Lung (tissue), 11 donors: ENCODE measurements at regions not wholly inside any gene's neighbourhood (a gene's known extent, or its start where the extent isn't known, plus 50 kb on each side); places are given as distances from the start of the nearest gene placed in this dataset.
A peak's percentile ranks its signal among the peaks of the same experiment; 100 is the strongest.

Experiments used
- ATAC-seq: fragments of 200-7000 bp; cut with Tn5 transposase; one replicate; pipeline ENCODE4 v1.9.1; 2020; ENCODE audit warnings: moderate number of reproducible peaks; ENCODE audit not compliant: insufficient read depth, low FRiP score
- DNase-seq, 3 donors: peaks; one replicate each; pipeline ENCODE4 v3.0.0-alpha.2; 2013 to 2017
- H3K27ac ChIP-seq, 2 donors: one replicate each; pipeline ENCODE4 v1.5.1; 2013; ENCODE audit warnings: mild to moderate bottlenecking in 2 of 2, moderate library complexity in 2 of 2, control low read depth in 1 of 2, inconsistent platforms in 1 of 2, low read depth in 1 of 2, low read length in 1 of 2
- H3K27me3 ChIP-seq, 3 donors: one replicate each; pipeline ENCODE4 v1.5.1; 2013; ENCODE audit warnings: low read length in 2 of 3; ENCODE audit not compliant: control insufficient read depth in 3 of 3, insufficient read depth in 3 of 3
- H3K36me3 ChIP-seq, 4 donors: one replicate each; pipeline ENCODE4 v1.5.1; 2013; ENCODE audit warnings: low read length in 4 of 4, mild to moderate bottlenecking in 1 of 4, moderate library complexity in 1 of 4; ENCODE audit not compliant: control insufficient read depth in 4 of 4, insufficient read depth in 4 of 4
- H3K4me1 ChIP-seq, 5 donors: one replicate each; pipeline ENCODE4 v1.5.1; 2013; ENCODE audit warnings: low read length in 5 of 5, mild to moderate bottlenecking in 2 of 5, moderate library complexity in 1 of 5; ENCODE audit not compliant: control insufficient read depth in 5 of 5, insufficient read depth in 5 of 5
- H3K4me3 ChIP-seq: one replicate; pipeline ENCODE4 v1.5.1; 2013; ENCODE audit warnings: mild to moderate bottlenecking, control low read depth, moderate library complexity
- H3K9ac ChIP-seq, 2 donors: one replicate each; pipeline ENCODE4 v1.5.1; 2013; ENCODE audit warnings: low read length in 2 of 2, control low read depth in 1 of 2; ENCODE audit not compliant: insufficient read depth in 1 of 2
- H3K9me3 ChIP-seq, 4 donors: one replicate each; pipeline ENCODE4 v1.5.1; 2013; ENCODE audit warnings: low read length in 3 of 4, mild to moderate bottlenecking in 1 of 4, moderate library complexity in 1 of 4; ENCODE audit not compliant: control insufficient read depth in 4 of 4, insufficient read depth in 3 of 4
- CTCF ChIP-seq: IDR thresholded peaks from 2 replicates; pipeline ENCODE4 v1.5.1; 2012; ENCODE audit warnings: mild to moderate bottlenecking; ENCODE audit errors: control extremely low read depth, extremely low read depth
- WGBS, 2 donors: extraction: QIAGEN DNeasy Blood & Tissue Kit; methylation state at CpG; one replicate each; pipeline ENCODE4 v1.1.7; 2013; 5-methylcytosine and 5-hydroxymethylcytosine counted together
- donor health status: control.
- donor health status: control.
- donor health status: Bipolar disorder and iron deficiency.
- donor health status: healthy.
- donor health status: DM: yes; HTN: yes; CAD: no.

DNA sequence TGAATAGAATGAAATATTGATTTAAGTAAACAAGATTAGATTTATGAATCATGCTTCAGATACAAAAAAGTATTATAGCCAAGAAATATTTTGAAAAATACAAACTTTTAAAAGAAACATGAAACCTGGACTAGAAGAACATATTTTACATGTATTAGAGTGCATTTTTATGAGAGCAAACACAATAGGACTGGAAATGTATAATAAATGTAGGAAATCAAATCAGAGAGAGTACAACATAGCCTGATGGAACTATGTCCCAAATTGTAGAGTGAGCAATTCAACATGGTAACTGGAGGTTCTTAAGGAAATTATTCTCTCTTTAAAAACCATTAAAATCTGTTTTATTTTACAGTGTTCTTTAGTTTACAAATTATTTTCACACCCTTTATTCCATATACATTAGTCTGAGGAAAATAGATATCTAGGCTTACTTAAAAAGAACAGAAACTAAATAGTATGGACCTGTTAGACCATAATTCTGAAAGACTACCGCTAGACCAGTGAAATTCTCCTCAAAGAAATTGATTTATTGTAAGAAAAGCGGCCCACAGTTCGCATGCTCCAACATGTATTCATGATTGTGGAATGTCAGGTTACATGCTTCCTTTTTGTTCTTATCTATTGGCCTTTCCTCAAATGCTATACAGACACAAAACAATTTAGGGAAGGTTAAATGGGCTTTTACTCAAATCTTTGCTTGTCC lies 1526.5 kb upstream of the SLC10A2 start:
- Histone ChIP-seq H3K27me3 (no peaks in the 10 kb centered on the region), H3K9me3 (no peaks in the 10 kb centered on the region), H3K9ac (no peak overlapping the region), H3K4me3 (no peak overlapping the region), H3K4me1 (no peaks in the 10 kb centered on the region), H3K27ac (no peak overlapping the region), H3K36me3 (no peaks in the 10 kb centered on the region)
- 86 to 89% methylated on average over 3 of the region's 3 CpGs for WGBS, 2 donors
- ATAC-seq, result no peak
- DNase-seq, result no peak
- TF ChIP-seq CTCF, result no peak

GRCh38 chr13:104592127-104592526 lies 1525.9 kb upstream of the SLC10A2 start:
- TF ChIP-seq CTCF, result no peak
- DNase-seq (no peak), ATAC-seq (no peak)
- Histone ChIP-seq H3K9ac (no peak overlapping the region), H3K9me3 (no peaks in the 10 kb centered on the region), H3K36me3 (no peaks in the 10 kb centered on the region), H3K4me1 (no peaks in the 10 kb centered on the region), H3K27ac (no peak overlapping the region), H3K4me3 (no peak overlapping the region), H3K27me3 (no peaks in the 10 kb centered on the region)

DNA sequence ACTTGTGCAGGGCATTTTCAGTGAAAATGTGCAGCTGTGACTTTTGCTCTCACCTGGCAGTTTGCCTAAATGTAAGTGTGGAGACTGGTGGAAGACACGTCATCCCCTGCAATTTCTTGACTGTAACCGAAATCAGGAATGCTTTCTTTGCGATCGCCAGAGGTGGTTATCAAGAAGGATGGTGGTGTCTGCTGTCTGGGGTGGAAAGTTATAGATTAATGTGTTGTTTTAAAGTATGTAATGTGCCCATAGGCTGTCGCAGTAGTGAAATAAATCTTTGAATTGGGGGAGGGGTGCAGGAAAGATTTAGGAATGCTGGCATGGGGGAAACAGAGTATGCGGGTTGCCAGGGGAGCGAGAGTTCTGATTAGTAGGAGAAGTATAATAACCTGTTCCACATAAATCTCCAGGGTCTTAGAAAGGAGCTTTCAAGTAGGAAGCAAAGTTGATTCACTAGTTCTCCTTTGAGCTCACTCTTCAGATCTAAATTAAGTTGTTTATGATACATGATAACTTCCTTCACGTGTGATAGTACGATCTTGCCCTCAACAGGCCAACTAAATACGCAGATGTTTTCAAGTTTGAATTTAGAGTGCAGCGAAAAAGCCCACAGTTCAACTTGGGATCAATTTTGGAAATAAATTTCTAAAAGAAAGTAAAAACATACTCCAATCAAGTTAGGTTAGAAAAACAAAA lies 1520.0 kb upstream of the SLC10A2 start:
- Histone ChIP-seq H3K4me1 (peaks cover 0 to 4% (median 0%) of the 10 kb centered on the region in 5 donors), H3K36me3 (no peaks in the 10 kb centered on the region), H3K9ac (peak overlapping the region in 1 of 2 donors; percentile 17), H3K27ac (no peak overlapping the region), H3K9me3 (no peaks in the 10 kb centered on the region), H3K27me3 (peaks cover 0 to 2% (median 0%) of the 10 kb centered on the region in 3 donors), H3K4me3 (no peak overlapping the region)
- no peak for TF ChIP-seq CTCF
- WGBS, 2 donors, result 64 to 81% methylated on average over 11 of the region's 11 CpGs
- ATAC-seq (no peak), DNase-seq (peak; percentile 61 to 76 (median 70))
